KOPT-K1 (cell line): ENCODE measurements at regions not wholly inside any gene's neighbourhood (a gene's known extent, or its start where the extent isn't known, plus 50 kb on each side); places are given as distances from the start of the nearest gene placed in this dataset.

Source experiments
- H3K27ac ChIP-seq: fragments of 200-600 bp; sonication (generic); 2 replicates; pipeline ENCODE4 v1.5.1; 2016; ENCODE audit warnings: antibody characterized with exemption, mild to moderate bottlenecking, low read depth, low read length; ENCODE audit not compliant: poor library complexity, severe bottlenecking
- H3K36me3 ChIP-seq: fragments of 200-600 bp; sonication (generic); 2 replicates; pipeline ENCODE4 v1.5.1; 2017; ENCODE audit warnings: antibody characterized with exemption, mild to moderate bottlenecking, low read length, moderate library complexity; ENCODE audit not compliant: insufficient read depth
- H3K9me3 ChIP-seq: fragments of 200-600 bp; sonication (generic); 2 replicates; pipeline ENCODE4 v1.5.1; 2017; ENCODE audit warnings: antibody characterized with exemption, low read length, mild to moderate bottlenecking; ENCODE audit not compliant: insufficient read depth, poor library complexity, severe bottlenecking

DNA sequence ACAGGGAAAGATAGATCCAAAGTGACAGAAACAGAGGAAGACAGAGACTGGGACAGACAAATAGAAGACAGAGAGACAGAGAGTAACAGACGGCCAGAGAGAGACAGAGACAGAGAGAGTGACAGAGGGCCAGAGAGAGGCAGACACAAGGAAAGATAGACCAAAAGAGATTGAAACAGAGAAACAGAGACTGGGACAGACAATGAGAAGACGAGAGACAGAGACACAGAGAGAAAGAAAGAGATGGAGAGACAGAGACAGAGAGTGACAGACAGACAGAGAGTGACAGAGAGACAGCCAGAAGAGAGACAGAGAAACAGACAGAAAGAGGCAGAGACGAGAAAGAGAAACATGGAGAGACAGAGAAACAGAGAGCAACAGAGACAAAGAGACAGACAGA lies 127.3 kb downstream of the UQCRFS1 start:
- Histone ChIP-seq H3K27ac (no peak overlapping the region), H3K9me3 (no peaks in the 10 kb centered on the region), H3K36me3 (no peaks in the 10 kb centered on the region)

DNA sequence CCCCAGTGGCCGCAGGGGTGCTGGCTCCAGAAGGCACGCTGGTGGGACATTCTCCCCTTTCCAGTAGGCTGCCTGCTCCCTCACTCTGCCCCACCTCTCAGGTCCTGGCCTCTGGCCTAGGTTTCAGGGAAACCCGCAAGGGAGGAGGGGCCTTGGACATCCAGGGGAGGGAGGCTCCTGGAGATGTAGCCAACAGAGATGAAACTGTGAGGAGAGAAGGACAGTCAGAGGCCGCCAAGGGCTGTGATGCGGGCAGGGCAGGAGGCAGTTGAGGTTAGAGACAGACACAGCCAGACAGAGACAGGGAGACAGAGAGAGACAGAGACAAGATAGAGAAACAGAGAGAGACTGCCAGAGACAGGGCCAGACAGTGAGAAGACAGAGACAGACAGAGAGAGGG lies 127.7 kb downstream of the UQCRFS1 start:
- H3K27ac ChIP-seq = no peak overlapping the region
- H3K9me3 ChIP-seq = no peaks in the 10 kb centered on the region
- no peaks in the 10 kb centered on the region for H3K36me3 ChIP-seq

DNA sequence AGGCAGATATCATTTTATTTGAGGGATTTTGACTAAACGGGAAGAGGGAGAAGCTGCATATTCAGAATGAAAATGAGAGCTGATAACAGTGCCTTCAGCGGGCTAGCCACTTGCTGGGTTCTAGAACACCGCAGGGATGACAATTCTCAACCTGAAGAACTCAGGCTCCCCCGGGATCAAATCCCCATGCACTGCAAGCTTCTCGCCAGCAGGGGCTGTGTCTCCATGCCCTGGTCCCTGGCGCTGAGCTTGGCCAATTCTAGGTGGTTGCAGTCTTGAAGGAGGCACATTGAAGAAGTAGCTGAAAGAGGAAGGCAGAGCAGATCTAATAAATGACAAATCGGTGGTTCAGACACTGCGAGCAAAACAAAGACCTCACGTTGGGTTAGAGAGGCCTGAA lies 128.7 kb downstream of the UQCRFS1 start:
- no peaks in the 10 kb centered on the region for H3K36me3 ChIP-seq

DNA sequence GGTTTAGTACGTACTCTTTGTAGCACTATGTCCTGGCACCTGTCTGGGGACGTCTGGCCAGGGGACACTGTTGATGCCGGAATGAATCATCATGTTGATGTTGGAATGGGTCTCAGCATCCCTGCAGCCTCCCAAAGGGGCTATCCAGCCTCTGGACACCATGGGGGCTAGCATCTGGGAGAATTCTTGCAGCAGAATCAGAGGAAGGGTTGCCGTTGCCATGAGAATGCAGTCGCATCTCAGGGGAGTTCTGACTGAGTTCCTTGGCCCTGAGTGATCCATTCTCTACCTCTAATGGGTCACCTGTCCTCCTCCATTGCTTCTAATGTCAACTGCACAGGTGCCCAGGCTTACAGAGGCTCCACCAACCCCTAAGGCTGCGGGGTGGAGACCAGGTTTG lies 129.1 kb downstream of the UQCRFS1 start:
- no peaks in the 10 kb centered on the region for H3K36me3 ChIP-seq
- H3K27ac ChIP-seq = no peak overlapping the region
- no peaks in the 10 kb centered on the region for H3K9me3 ChIP-seq

More for the DNA sequence above, 128.7 kb downstream of the UQCRFS1 start:
- Histone ChIP-seq H3K9me3 (no peaks in the 10 kb centered on the region), H3K27ac (no peak overlapping the region)

DNA sequence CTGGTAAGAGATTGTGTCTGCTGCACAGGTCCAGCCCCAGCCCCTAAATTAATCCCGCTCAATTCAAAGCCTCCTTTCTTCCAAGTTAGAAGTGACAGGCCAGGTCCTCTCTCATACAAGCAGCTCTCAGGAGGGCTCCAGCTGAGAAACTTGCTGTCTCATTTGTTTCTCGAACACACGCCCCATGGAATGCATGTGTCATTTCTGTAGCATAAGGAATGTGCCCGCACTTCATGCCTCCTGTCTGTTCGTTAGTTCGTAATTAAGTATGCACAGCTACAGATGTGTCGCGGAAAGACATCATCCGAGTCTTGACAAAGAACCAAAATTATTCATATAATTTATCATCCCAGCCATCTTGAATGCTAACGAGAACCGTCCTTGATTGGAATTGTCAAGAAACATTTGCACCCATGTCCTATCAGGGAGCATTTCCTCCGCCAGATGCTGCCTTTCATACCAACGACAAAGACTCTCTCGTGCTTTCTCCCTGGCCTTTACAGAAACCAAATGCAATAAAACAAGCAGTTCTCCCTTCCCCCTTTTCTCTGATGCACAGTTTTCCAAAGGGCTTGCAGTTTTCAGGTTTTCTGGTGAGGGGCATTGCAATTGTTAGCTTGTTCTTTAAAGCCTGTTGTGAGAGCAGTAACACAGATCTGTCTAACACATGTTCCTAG lies 133.5 kb downstream of the UQCRFS1 start:
- H3K27ac ChIP-seq = no peak overlapping the region

DNA sequence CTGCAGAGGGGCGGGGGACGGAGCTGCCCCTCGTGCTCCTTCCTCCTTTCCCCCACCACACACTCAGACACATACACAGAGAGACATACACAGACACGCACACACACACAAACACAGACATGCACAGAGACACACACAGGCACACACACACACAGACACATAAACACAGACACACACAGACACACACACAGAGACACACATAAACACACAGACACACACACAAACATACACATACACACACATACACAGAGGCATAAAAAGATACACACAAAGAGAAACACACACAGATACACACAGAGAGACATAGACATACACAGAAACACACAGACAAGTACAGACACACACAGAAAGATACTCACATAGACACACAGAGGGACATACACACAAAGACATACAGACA lies 136.0 kb downstream of the UQCRFS1 start:
- H3K36me3 ChIP-seq = no peaks in the 10 kb centered on the region
- no peak overlapping the region for H3K27ac ChIP-seq
- no peaks in the 10 kb centered on the region for H3K9me3 ChIP-seq

More for the DNA sequence above, 133.5 kb downstream of the UQCRFS1 start:
- H3K36me3 ChIP-seq = no peaks in the 10 kb centered on the region
- H3K9me3 ChIP-seq = no peaks in the 10 kb centered on the region

DNA sequence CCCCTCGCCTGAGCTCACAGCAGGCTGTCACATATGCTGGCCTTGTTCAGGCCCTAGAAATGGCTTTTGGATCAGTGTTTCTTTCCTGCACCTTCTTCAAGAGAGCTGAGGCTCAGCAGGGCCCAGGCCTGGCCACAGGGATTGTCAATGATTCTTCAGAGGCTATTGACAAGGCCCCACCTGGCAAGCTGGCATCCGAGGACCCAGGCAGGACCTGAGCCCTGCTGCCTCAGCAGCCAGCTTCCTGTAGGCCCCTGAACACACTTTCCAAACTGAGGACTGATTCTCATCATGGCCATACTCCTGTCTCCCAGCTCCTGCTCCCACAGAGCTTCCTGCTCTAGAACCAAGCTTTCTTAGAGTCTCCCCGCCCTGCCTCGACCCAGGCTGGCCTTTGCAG lies 136.8 kb downstream of the UQCRFS1 start:
- Histone ChIP-seq H3K27ac (no peak overlapping the region), H3K36me3 (no peaks in the 10 kb centered on the region), H3K9me3 (no peaks in the 10 kb centered on the region)

DNA sequence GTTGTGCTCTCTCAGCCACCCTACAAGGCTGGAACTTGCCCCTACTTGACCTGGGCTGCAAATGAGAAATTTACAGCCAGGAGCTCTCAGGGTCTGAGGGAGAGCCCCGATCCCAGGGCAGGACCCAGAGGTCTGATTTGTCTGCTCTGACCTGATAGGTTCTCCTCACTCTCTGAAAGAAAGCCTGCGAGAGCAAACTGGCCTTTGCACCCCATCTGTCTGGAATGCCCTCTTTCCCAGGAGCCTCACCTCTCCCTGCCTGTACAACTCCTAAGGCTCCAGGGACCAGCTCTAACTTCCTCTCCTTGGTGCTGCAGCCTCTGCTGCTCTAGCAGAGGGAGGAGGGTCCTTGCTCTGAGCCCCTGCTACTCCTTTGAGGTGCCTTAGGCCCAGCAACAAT lies 137.8 kb downstream of the UQCRFS1 start:
- Histone ChIP-seq H3K27ac (no peak overlapping the region), H3K36me3 (no peaks in the 10 kb centered on the region), H3K9me3 (no peaks in the 10 kb centered on the region)

DNA sequence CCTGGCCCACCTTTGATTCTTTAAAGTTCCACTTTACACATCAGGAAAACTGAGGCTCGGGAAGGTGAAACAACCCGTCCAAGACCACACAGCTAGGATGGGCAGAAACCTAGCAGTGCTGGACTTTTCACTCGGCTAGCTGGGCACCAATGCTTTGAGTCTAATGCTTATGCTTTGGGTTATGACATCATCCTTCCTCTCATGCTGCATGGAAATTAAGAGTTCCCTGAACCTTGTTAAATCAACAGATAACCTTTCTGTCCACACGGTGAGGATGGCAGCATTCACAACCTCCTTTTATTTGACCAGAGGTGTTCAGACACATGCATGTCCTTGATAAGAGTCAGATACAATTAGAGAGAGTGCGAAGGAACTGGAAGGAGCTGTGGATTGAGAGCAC lies 138.4 kb downstream of the UQCRFS1 start:
- H3K9me3 ChIP-seq = no peaks in the 10 kb centered on the region
- no peak overlapping the region for H3K27ac ChIP-seq
- H3K36me3 ChIP-seq = no peaks in the 10 kb centered on the region

DNA sequence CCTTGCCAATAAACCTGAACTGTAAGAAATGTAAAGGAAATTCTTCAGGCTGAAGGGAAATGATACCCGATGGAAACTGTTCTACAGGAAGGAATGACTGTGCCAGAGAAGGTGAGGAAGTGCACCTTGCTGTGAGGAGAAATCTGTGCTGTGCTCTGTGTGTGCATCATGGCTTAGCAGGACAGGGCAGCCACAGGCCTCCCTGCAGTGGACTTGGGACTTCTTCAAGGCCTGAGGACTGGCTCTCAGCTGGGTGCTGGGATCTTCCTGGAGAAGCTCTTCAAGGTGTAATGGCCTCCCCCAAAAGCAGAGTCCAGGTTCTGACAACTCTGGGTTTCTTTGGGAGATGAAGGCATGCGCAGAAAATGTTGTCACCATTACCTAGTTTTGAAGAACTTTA lies 145.1 kb downstream of the UQCRFS1 start:
- no peaks in the 10 kb centered on the region for H3K9me3 ChIP-seq
- no peaks in the 10 kb centered on the region for H3K36me3 ChIP-seq
- no peak overlapping the region for H3K27ac ChIP-seq

DNA sequence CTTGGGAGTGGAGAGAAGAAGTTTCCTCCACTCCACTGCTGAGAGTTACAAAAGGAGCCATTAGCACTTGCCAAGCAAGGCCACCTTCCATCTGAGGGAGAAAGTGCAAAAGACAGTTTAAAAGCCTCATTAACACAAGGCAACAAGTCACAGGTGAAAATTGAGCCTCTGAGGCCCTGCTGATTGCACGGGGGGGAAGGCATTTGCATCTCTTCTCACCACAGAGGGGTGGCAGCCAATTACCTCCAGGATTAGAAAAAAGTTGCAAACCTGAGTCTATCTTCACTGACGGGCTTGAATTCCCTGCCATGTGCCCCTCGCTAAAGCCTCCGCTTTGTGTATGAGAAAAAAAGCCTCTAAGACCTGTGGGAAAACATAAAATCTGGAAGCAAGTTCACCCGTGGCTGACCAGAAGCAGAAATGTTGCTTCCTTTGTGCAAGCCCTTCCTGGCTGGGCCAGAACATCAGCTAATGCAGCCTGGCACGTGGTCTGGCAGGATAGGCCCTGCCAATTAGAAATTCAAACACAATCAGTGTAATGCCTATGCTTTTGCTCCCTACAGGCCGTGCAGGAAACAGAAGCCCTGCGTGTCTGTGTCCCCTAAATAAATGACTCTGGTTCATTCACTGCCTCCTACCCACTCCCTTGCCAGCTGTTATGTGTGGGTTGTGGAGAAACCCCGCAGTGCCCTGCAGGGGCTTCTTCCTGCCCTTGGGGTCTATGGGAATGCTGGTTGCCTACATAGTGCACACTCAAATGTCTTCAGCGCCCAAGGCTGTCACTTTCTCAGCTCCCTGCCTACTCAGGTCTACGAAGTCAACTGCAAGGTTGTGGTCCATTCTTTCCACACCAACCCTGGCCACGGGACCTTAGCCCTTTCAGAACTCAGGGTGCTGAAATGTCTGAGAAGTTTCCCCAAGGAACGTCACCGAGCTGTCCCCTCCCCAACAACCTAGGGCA lies 150.2 kb downstream of the UQCRFS1 start:
- Histone ChIP-seq H3K27ac (no peak overlapping the region), H3K9me3 (no peaks in the 10 kb centered on the region), H3K36me3 (no peaks in the 10 kb centered on the region)

DNA sequence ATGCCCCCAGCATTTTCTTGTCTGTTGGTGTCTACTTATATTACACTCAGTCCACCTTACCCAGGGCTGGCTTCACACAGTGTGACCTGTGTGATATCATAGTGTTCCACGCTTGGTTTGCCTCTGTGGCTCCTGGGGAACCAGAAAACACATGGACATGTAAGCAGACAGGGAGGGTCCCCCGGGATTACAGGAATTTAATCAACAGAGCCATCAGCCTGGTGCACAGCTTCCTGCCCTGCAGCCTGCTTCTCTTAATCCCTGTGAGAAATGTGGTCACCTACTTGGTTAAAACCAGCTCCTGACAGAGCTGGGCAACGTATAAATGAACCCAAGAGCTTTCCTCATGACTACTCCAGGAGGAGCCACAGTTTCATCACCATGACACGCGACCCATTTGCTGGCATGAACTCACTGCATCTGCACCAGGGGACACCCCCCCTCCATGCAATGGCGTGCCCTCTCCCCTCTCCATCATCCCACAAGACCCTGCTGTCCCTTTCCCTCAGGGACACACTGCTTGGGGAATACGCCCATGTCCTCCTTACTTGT lies 152.1 kb downstream of the UQCRFS1 start:
- Histone ChIP-seq H3K27ac (no peak overlapping the region), H3K9me3 (no peaks in the 10 kb centered on the region), H3K36me3 (no peaks in the 10 kb centered on the region)

DNA sequence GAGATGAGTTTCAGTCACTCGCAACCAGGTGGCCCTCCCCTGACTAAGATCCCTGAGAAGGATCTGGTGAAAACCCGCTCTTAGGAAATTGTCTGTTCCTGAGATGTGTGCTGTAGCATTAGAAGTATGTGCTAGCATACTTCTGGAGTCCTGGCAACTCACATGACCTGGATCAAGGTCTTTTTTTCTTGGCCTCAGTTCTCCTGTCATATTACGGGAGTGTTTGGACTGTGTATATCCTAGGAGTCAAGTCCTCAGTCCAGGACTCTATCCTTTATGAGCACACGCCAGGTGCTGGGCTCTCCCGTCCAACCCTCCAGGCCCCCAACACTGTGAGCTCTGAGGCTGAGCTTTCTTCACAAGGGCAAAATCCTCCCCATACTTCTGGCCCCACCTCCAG lies 156.4 kb downstream of the UQCRFS1 start:
- H3K9me3 ChIP-seq = no peaks in the 10 kb centered on the region
- H3K27ac ChIP-seq = no peak overlapping the region
- H3K36me3 ChIP-seq = no peaks in the 10 kb centered on the region

DNA sequence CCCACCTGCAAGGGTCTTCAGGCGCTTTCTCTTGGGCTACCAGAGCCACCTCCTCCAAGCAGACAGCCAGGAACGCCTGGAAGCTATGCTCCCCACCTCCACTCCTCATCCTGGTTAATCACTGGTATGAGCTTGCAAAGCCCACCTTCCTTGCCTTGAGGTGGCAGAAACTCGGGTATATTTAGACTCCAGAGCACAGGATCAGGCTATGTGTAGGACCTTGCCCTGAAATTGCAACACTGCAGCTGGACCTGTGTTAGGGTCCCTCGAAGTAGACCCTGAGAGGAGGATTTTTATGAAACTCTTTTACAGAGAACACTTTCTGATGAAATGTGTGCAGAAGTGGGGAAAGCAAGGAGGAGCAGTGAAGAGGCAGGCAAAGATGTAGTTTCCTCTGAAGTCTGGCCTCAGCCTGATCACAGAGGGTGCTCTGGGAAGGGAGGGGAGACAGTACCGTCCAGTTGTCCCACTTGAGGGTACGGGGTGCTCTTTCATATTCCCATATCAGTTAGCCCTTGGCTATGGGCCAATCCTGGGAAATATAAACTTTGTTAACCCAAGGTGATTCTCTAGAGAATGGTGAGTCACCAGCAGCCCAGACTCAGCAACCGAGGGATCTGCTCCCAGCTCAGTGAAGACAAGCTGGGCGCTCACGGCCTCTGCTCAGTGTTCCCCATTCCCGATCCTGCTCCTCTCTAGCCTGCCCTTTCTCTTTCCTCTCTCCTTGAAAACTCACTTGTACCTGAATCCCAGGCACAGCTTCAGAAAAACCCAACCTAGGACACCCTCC lies 157.9 kb downstream of the UQCRFS1 start:
- H3K36me3 ChIP-seq = no peaks in the 10 kb centered on the region
- no peak overlapping the region for H3K27ac ChIP-seq
- no peaks in the 10 kb centered on the region for H3K9me3 ChIP-seq

DNA sequence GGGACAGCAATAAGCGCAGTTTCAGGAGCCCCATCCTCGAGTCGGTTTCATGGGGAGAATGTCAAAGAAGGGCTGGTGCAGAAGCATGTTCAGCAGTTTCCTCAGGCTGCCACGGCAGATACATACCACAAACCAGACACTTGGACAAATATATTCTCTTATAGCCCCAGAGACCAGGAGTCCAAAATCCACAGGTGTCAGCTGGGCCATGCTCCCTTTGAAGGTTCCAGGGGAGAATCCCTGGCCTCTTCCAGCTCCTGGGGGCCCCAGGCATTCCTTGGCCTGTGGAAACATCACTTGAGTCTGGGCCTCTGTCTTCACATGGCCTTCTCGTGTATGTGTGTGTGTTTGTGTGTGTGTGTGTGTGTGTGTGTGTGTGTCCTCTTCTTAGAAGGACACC lies 164.1 kb downstream of the UQCRFS1 start:
- Histone ChIP-seq H3K9me3 (no peaks in the 10 kb centered on the region), H3K36me3 (no peaks in the 10 kb centered on the region), H3K27ac (no peak overlapping the region)
